ENCODE measurements at regions not wholly inside any gene's neighbourhood (a gene's known extent, or its start where the extent isn't known, plus 50 kb on each side); places are given as distances from the start of the nearest gene placed in this dataset.

GRCh38 chr13:57311009-57311586, 144.1 kb downstream of the PRR20E start:
- no peak overlapping the region for H3K4me3 ChIP-seq (ENCODE audit: low read depth, low read length)
- DNase-seq (ENCODE audit: low read depth), result no peak
- TF ChIP-seq, protein P1, sequence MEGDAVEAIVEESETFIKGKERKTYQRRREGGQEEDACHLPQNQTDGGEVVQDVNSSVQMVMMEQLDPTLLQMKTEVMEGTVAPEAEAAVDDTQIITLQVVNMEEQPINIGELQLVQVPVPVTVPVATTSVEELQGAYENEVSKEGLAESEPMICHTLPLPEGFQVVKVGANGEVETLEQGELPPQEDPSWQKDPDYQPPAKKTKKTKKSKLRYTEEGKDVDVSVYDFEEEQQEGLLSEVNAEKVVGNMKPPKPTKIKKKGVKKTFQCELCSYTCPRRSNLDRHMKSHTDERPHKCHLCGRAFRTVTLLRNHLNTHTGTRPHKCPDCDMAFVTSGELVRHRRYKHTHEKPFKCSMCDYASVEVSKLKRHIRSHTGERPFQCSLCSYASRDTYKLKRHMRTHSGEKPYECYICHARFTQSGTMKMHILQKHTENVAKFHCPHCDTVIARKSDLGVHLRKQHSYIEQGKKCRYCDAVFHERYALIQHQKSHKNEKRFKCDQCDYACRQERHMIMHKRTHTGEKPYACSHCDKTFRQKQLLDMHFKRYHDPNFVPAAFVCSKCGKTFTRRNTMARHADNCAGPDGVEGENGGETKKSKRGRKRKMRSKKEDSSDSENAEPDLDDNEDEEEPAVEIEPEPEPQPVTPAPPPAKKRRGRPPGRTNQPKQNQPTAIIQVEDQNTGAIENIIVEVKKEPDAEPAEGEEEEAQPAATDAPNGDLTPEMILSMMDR (IDR thresholded peaks at IDR 0.05; ENCODE audit: control insufficient read depth, extremely low read depth, insufficient read depth), result no peak

- no peak for DNase-seq (ENCODE audit: low read depth)
- H3K4me3 ChIP-seq (ENCODE audit: low read depth, low read length), result no peak overlapping the region
- TF ChIP-seq, protein P1 (IDR thresholded peaks at IDR 0.05; ENCODE audit: control insufficient read depth, extremely low read depth, insufficient read depth), result no peak
These were observed 148.0 kb downstream of the PRR20E start for GRCh38 chr13:57314897-57315520.

GRCh38 chr13:57326532-57326931, 159.5 kb downstream of the PRR20E start:
- TF ChIP-seq, protein P1 (IDR thresholded peaks at IDR 0.05; ENCODE audit: control insufficient read depth, extremely low read depth, insufficient read depth), result no peak
- no peak overlapping the region for H3K4me3 ChIP-seq (ENCODE audit: low read depth, low read length)
- DNase-seq (ENCODE audit: low read depth), result no peak

DNA sequence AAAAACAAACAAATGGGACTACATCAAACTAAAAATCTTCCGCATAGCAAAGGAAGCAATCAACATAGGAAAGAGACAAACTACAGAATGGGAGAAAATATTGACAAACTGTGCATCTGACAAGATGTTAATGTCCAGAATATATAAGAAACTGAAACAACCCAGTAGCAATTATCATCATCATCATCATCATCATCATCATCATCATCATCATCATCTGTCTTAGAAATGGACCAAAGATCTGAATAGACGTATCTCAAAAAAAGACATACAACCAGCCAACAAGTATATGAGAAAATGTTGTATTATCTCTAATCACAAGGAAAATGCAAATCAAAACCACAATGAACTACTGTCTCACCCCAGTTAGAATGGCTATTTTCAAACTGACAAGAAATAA, 173.9 kb downstream of the PRR20E start:
- no peak overlapping the region for H3K4me3 ChIP-seq (ENCODE audit: low read depth, low read length)
- TF ChIP-seq, protein P1 (IDR thresholded peaks at IDR 0.05; ENCODE audit: control insufficient read depth, extremely low read depth, insufficient read depth), result no peak
- DNase-seq (ENCODE audit: low read depth), result no peak

DNA sequence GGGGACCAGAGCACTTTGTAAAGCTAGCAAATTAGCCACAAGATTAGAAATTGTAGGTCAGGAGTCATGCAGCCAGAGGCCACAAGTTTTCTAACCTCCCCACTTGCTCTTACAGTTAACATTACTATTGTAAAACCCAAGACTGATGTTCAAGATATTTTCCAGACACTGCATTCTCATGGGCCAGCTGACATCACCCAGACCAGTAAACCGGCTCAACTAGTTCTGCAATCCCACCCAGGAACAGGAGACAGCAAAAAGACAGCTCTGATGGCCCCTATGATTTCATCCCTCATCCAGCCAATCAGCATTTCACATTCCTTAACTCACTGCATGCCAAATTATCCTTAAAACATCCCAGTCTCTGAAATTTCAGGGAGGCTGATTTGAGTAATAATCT, 178.5 kb downstream of the PRR20E start:
- DNase-seq (ENCODE audit: low read depth), result no peak
- TF ChIP-seq, protein P1 (IDR thresholded peaks at IDR 0.05; ENCODE audit: control insufficient read depth, extremely low read depth, insufficient read depth), result no peak
- H3K4me3 ChIP-seq (ENCODE audit: low read depth, low read length), result no peak overlapping the region

DNA sequence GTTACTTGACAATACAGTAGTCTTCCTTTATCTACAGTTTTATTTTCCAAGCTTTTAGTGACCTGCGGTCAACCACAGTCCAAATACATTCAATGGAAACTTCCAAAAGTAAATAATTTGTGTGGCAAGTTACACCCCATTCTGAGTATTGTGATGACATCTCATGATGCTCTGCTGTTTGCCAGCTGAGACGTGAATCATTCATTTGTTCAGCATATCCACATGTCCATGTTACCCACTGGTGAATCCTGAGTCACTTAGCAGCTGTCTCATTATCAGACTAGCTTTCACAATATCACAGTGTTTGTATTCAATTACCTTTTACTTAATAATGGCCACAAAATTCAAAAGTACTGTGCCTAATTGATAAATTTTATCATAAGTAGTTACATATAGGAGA, 179.8 kb downstream of the PRR20E start:
- no peak for DNase-seq (ENCODE audit: low read depth)
- TF ChIP-seq, protein P1 (IDR thresholded peaks at IDR 0.05; ENCODE audit: control insufficient read depth, extremely low read depth, insufficient read depth), result no peak
- H3K4me3 ChIP-seq (ENCODE audit: low read depth, low read length), result no peak overlapping the region

GRCh38 chr13:57352114-57352513, 185.1 kb downstream of the PRR20E start:
- H3K4me3 ChIP-seq (ENCODE audit: low read depth, low read length), result no peak overlapping the region
- no peak for DNase-seq (ENCODE audit: low read depth)
- TF ChIP-seq, protein P1 (IDR thresholded peaks at IDR 0.05; ENCODE audit: control insufficient read depth, extremely low read depth, insufficient read depth), result no peak

Data from LNCaP clone FGC (cell line).